NB4 (cell line): ENCODE measurements at regions not wholly inside any gene's neighbourhood (a gene's known extent, or its start where the extent isn't known, plus 50 kb on each side); places are given as distances from the start of the nearest gene placed in this dataset.

Experiments
- MYC ChIP-seq: IDR thresholded peaks from 2 replicates; pipeline ENCODE4 v1.6.1; 2011; ENCODE audit warnings: low read depth, low read length
- TF ChIP-seq, protein P1 (sequence below): IDR thresholded peaks from one replicate; pipeline ENCODE4 v1.5.1; 2012; ENCODE audit warnings: low read depth, low read length
- TF ChIP-seq, protein P2 (sequence below): IDR thresholded peaks from 2 replicates; pipeline ENCODE4 v1.6.1; 2011; ENCODE audit warnings: low read depth, low read length

DNA sequence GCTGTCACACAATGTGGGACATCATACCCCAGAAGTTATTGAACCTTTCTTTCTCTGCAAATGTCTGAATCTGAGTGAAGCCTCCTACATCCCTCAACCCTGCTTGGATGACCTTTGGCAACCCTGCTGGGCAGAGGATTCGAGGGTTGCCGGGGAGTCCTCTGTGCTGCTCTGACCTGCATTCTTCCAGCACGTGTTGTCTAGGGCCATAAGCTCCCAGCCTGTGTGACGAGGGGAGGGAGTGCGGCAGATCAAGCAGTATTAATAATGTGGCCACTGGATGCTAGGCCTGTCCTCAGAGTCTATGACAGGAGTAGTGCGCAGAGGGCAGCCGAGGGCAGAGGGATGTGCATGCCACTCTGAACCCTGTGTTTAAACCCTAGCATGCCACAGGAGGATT is 58.8 kb downstream of the RPL37A start:
- TF ChIP-seq, protein P1, sequence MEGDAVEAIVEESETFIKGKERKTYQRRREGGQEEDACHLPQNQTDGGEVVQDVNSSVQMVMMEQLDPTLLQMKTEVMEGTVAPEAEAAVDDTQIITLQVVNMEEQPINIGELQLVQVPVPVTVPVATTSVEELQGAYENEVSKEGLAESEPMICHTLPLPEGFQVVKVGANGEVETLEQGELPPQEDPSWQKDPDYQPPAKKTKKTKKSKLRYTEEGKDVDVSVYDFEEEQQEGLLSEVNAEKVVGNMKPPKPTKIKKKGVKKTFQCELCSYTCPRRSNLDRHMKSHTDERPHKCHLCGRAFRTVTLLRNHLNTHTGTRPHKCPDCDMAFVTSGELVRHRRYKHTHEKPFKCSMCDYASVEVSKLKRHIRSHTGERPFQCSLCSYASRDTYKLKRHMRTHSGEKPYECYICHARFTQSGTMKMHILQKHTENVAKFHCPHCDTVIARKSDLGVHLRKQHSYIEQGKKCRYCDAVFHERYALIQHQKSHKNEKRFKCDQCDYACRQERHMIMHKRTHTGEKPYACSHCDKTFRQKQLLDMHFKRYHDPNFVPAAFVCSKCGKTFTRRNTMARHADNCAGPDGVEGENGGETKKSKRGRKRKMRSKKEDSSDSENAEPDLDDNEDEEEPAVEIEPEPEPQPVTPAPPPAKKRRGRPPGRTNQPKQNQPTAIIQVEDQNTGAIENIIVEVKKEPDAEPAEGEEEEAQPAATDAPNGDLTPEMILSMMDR, result no peak
- TF ChIP-seq, protein P2, sequence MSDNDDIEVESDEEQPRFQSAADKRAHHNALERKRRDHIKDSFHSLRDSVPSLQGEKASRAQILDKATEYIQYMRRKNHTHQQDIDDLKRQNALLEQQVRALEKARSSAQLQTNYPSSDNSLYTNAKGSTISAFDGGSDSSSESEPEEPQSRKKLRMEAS, result no peak
- TF ChIP-seq MYC, result no peak
